Epithelial cell of prostate (primary cell): ENCODE measurements at regions not wholly inside any gene's neighbourhood (a gene's known extent, or its start where the extent isn't known, plus 50 kb on each side); places are given as distances from the start of the nearest gene placed in this dataset.

Source experiments
- DNase-seq: peaks from one replicate; pipeline ENCODE4 v3.0.0-alpha.2; 2011; ENCODE audit warnings: low read depth, low spot score
- H3K27ac ChIP-seq: fragments of 450-650 bp; 2 replicates; pipeline ENCODE4 v1.5.1; 2017; ENCODE audit warnings: mild to moderate bottlenecking

DNA sequence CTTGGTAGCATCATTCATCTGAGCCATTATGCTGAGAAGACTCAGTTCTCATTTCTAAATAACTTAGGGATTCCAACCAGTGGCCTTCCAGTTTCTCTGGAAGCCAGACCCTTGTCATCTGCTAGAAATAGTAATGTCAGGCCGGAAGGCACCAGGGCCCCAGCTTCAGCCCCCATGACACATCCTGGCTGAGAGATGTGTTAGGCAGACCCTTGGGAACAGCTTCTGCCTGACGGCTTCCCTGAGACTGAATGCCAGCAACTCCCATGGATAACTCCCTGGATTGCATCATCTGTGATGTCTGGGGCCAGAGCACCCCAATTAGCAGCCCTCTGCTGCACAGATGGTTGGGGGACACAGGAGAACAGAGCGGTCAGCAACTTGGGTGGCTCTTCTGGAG lies 583.5 kb upstream of the TBX3 start:
- no peak for DNase-seq
- H3K27ac ChIP-seq = no peak overlapping the region

DNA sequence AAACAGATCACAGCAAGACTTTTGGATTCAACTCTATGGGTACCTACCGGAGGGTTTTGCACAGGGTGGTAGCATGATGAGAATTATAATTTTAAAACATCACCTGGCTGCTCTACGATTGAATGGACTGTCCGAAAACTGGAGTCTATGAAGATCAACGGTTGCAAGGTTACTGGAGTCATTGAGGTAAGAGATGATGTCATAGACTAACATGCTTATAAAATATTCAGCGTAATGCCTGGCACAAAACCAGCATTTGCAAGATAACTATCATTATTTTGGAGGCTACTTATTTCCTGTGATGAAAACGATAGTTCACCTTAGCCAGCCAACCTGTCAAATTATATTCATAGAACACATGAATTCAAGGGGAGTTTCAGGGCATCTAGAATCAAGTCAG lies 580.6 kb upstream of the TBX3 start:
- no peak overlapping the region for H3K27ac ChIP-seq
- no peak for DNase-seq

DNA sequence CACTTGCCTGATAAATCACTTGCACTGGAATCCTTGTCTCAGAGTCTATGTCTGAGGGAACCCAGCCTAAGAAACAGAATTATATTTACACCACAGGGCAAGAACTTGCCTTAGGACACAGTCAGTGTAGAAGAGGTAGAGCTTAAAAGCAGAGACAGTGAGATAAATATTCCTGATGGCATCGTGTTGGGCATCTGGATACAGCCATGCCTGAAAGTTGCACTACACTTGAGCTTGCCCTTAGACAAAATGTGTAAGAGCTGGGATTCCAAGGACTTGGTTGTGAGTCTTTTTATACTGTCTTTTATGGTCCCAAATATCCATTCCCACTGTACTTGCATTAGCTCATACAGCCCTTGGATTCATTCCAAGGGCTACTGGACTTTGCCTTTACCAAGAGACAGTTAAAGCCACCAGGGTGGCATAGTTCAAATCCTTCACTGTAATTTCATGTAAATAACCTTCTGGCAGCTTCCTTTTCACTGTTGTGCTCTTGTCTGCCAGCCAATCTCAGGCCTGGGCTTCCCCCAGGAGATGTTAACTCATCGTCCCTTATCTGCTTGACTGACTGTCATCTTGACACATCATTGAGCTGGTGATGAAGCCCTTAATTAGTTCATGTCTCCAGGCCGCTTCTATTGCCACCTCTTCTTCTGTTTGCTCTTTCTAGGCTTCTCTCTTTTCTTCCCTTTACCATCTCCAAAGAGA lies 577.9 kb upstream of the TBX3 start:
- DNase-seq = no peak

GRCh38 chr12:115260762-115261675 lies 577.0 kb upstream of the TBX3 start:
- DNase-seq = no peak
- no peak overlapping the region for H3K27ac ChIP-seq

More for the DNA sequence above, 577.9 kb upstream of the TBX3 start:
- H3K27ac ChIP-seq = no peak overlapping the region

DNA sequence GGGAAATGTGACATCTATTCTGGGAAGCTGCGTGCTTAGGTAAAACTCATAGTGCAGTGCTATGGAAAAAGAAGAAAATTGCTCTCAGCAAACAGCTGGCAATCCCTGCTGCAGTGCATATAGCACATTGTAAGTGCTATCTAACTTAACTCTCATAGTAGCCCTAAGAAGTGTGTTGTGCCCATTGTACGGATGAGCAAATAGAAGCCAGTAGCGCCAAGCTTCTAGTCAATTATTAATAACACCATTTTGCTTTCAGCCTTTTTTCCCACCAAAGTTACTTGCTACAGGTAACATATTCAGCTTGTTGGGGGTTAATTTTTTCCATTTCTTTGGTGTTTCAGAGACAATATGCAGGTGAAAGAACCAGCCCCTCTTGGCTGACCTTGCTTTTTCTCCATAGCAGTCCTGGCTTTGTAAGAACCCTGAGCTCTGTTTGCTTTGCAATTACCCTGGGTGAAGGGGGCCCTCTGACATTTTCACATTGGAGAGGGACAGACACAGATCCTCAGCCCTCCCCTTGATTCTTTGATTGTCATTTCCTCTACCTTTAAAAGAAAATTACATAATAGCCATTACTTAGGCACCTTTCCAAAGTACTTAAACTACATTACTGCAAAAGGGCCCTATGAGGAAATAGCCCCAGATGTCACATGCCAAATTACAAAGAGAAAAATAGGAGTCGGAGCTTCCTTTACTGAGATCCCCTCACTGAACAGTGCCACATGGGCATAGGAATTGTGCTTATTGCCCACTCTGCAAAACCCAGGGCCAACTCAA lies 576.2 kb upstream of the TBX3 start:
- DNase-seq = no peak
- no peak overlapping the region for H3K27ac ChIP-seq

DNA sequence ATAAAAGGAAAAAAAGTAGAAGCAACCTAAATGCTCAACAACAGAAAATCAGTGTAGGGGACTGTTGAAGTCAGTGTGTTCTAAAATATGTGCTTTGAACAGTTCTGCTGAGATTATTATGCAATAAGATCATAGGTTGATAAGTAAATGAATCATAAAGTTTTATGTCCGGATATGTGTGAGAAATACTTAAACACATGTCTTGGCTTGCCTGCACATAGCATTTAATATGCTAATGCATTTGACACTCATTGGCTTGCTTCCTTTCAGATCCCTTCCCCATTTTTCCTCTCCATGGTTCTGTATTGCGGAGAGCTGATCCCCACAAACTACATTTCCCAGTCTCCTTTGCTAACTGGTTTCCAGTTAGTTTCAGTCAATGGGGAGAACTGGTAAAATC lies 573.8 kb upstream of the TBX3 start:
- peak overlapping the region; percentile 34 for H3K27ac ChIP-seq
- peak; percentile 90 for DNase-seq

GRCh38 chr12:115255962-115256361 lies 572.0 kb upstream of the TBX3 start:
- no peak for DNase-seq
- H3K27ac ChIP-seq = no peak overlapping the region

DNA sequence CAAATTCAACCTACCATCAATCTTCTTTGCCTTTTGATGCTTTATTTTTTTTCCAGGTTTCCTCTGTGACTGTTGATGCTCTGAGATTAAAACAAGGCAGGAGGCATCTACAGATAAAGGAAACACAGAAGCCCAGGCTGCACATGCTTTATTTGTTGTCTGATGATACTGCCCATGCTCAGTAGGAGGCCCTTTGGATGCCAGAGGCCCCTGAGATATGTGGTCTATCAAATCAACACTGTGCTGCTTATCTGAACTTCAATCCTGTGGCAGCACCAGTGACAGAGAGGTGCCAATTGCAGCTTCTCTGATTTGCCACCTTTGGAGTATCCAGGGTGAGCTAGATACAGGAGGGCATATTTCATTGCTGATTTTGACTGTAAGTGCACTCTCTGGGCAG lies 571.3 kb upstream of the TBX3 start:
- no peak for DNase-seq
- H3K27ac ChIP-seq = no peak overlapping the region

GRCh38 chr12:115253049-115253448 lies 569.1 kb upstream of the TBX3 start:
- no peak overlapping the region for H3K27ac ChIP-seq
- DNase-seq = no peak

GRCh38 chr12:115251727-115252126 lies 567.8 kb upstream of the TBX3 start:
- no peak for DNase-seq
- H3K27ac ChIP-seq = no peak overlapping the region

- no peak for DNase-seq
- no peak overlapping the region for H3K27ac ChIP-seq
Observed at GRCh38 chr12:115249671-115250278, 565.8 kb upstream of the TBX3 start.

GRCh38 chr12:115245020-115245419 lies 561.0 kb upstream of the TBX3 start:
- no peak overlapping the region for H3K27ac ChIP-seq
- no peak for DNase-seq

DNA sequence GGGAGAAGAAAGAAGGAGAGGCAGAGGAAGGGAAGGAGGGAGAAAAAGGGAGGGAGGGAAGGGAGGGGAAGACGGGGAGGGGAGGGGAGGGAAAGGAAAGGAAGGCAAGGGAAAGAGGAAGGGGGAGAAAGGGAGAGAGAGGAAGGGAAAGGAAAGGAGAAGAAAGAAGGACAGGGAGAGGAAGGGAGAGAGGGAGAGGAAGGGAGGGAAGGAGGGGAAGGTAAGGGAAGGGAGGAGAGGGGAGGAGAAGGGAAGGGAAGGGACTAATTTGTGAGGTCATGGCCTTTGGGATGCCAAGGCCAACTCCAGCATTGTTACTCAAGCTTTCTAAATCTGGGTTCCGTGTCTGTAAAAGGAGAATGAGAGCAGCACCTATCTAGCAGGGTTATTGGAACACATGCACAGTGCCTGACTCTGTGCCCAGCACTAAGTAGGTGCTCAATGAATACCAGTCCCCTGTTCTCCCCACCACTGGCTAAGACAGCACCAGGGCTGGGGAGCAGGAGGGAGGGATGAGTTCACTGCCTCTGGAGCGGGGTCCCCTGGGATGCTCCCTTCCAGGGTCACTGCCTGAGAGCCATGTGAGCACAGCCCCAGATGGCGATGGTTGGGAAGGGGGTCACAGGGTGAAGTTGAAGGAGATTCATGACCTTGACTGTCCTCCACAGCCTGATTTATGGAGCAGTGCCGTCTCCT lies 560.1 kb upstream of the TBX3 start:
- DNase-seq = no peak
- H3K27ac ChIP-seq = no peak overlapping the region

GRCh38 chr12:115240251-115240650 lies 556.3 kb upstream of the TBX3 start:
- DNase-seq = no peak
- no peak overlapping the region for H3K27ac ChIP-seq

- DNase-seq = no peak
- H3K27ac ChIP-seq = no peak overlapping the region
Observed at GRCh38 chr12:115235880-115236279, 551.9 kb upstream of the TBX3 start.

- DNase-seq = no peak
- no peak overlapping the region for H3K27ac ChIP-seq
Observed at GRCh38 chr12:115233891-115234543, 550.0 kb upstream of the TBX3 start.

GRCh38 chr12:115232455-115233156 lies 548.6 kb upstream of the TBX3 start:
- DNase-seq = no peak
- H3K27ac ChIP-seq = no peak overlapping the region

DNA sequence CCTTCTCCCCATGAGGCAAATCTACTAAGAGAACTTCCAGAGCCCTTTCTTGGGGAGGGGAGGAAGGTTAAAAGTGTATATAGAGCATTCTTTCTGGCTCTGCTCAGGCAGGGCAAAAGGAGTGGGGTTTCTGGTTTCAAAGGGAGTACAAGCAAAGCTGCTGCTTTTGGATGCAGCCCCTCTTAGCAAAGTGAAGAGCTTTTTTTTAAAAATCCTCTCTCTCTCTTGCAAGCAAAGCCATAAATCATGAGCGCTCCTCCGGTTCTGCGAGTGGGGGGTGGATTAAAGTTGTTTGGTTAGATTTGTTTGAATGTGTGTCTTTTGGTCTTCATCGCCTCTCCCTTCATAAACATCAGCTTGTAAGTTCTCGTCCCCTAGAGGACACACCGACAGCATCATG lies 546.6 kb upstream of the TBX3 start:
- H3K27ac ChIP-seq = no peak overlapping the region
- no peak for DNase-seq

DNA sequence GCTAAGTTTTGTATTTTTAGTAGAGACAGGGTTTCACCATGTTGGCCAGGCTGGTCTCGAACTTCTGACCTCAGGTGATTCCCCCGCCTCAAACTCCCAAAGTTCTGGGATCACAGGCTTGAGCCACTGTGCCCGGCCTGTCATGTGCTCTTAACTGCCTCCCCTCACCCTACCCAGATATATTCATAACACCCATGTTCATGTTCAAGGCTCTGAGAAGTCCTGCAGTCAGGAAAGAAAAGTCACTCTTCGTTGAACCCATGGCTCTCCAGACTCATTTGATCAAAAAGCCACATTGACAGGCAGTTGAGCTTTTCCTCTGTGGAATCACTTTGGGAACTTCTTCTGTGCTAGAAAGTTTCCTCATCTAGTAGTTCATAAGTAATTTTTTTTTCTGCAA lies 545.5 kb upstream of the TBX3 start:
- no peak for DNase-seq
- no peak overlapping the region for H3K27ac ChIP-seq
